Coronary artery (tissue), 2 donors: ENCODE measurements at regions not wholly inside any gene's neighbourhood (a gene's known extent, or its start where the extent isn't known, plus 50 kb on each side); places are given as distances from the start of the nearest gene placed in this dataset.

Source experiments
- DNase-seq: peaks from one replicate; pipeline ENCODE4 v3.0.0-alpha.2; 2017; ENCODE audit warnings: low spot score
- H3K27ac ChIP-seq, 2 donors: fragments of 200-600 bp; sonication (generic); one replicate each; pipeline ENCODE4 v1.5.1; 2016 to 2019
- H3K4me3 ChIP-seq: fragments of 200-600 bp; sonication (generic); 2 replicates; pipeline ENCODE4 v1.5.1; 2016; ENCODE audit warnings: mild to moderate bottlenecking, moderate library complexity
- CTCF ChIP-seq: fragments of 200-600 bp; sonication (generic); IDR thresholded peaks from one replicate; pipeline ENCODE4 v1.5.1; 2019; ENCODE audit warnings: antibody characterized with exemption

GRCh38 chr3:30112902-30113484 is 493.4 kb upstream of the TGFBR2 start:
- H3K27ac ChIP-seq, result no peak overlapping the region
- TF ChIP-seq CTCF, result peak; percentile 28
- no peak for DNase-seq
- no peak overlapping the region for H3K4me3 ChIP-seq

- H3K27ac ChIP-seq, result no peak overlapping the region
- no peak for TF ChIP-seq CTCF
- no peak for DNase-seq
- H3K4me3 ChIP-seq, result no peak overlapping the region
These were observed 492.5 kb upstream of the TGFBR2 start for GRCh38 chr3:30113906-30114305.

DNA sequence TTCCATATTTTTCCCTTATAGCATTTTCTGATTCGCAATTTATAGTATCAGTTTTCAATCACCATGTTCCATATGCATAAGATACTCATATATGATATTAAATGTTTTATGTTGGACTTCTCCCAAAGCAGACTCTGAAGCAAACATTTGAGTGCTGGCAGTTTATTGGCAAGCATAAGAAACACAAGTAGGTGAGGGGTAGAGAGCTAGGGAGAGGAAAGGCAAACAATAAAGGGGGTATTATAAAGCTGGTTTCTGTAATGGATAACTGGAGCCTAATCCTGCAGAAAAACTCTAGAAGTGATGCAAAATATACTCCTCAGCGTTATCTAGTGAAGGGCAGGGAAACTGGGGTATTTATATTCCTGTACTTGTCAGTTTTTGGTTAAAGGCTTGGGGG is 491.5 kb upstream of the TGFBR2 start:
- no peak overlapping the region for H3K4me3 ChIP-seq
- TF ChIP-seq CTCF, result no peak
- DNase-seq, result no peak
- H3K27ac ChIP-seq, result no peak overlapping the region

DNA sequence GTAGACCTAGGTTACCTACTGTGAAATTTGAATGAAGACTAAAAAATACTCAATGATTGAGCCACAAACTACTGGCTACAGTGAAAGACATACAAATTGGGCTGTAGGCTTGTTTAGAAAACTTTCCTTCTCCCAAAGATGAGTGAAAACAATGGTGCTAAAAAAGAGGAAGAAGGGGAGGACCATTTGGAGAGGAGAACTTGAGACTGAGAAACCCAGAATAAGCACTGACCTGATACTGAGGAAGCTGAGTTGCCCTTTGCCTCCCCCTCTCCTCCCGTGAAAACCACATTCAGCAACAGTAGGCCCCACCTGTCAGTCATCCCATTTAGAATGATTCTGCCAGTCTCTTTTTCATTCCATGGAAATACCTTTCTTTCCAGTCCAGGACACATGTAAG is 484.0 kb upstream of the TGFBR2 start:
- DNase-seq, result no peak
- H3K27ac ChIP-seq, result no peak overlapping the region
- no peak overlapping the region for H3K4me3 ChIP-seq
- TF ChIP-seq CTCF, result no peak

DNA sequence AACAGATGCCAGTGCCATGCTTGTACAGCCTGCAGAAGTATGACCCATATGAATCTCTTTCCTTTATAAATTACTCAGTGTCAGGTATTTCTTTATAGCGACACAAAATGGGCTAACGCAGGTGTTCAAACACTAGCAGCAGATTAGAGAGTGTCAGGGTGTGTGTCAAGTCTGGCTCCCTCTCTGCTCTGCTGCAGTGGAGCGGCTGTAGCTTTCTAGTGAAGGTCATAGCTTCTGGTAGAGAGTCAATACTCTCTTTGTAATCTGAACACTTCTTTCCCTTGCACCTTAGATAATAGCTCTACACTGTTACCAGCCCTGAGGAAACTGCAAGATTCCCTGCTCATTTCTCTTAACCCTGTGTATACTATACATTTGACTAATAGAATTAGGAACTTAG is 483.2 kb upstream of the TGFBR2 start:
- Histone ChIP-seq H3K4me3 (no peak overlapping the region), H3K27ac (no peak overlapping the region)
- DNase-seq, result no peak
- TF ChIP-seq CTCF, result no peak

GRCh38 chr3:30123755-30124154 is 482.6 kb upstream of the TGFBR2 start:
- no peak overlapping the region for H3K4me3 ChIP-seq
- no peak for TF ChIP-seq CTCF
- DNase-seq, result no peak
- no peak overlapping the region for H3K27ac ChIP-seq

DNA sequence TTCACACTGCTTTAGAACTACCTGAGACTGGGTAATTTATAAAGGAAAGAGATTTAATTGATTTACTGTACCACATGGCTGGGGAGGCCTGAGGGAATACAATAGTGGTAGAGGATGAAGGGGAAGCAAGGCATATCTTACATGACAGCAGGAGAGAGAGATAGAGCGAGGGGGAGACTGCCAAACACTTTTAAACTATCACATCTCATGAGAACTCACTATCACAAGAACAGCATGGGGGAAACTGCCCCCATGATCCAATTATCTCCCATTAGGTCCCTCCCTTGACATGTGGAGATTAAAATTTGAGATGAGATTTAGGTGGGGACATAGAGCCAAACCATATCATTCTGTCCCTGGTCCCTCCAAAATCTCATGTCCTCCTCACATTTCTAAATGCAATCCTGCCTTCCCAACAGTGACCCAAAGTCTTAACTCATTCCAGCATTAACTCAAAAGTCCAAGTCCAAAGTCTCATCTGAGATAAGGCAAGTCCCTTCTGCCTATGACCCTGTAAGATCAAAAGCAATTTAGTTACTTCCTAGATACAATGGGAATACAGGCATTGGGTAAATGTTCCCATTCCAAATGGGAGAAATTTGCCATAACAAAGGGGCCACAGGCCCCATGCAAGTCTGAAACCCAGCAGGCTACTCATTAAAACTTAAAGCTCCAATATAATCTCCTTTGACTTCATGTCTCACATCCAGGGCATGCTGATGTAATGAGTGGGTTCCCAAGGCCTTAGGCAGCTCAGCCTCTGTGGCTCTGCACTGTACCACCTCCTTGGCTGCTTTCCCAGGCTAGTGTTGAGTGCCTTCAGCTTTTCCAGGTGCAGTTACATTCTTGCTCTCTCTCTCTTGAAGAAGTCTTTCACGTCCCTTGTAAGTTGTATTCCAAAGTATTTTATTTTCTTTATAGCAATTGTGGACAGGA is 481.7 kb upstream of the TGFBR2 start:
- Histone ChIP-seq H3K27ac (no peak overlapping the region), H3K4me3 (no peak overlapping the region)
- no peak for DNase-seq
- no peak for TF ChIP-seq CTCF
